Keratinocyte (primary cell): ENCODE measurements at regions not wholly inside any gene's neighbourhood (a gene's known extent, or its start where the extent isn't known, plus 50 kb on each side); places are given as distances from the start of the nearest gene placed in this dataset.

Experiments
- EZH2 ChIP-seq: IDR thresholded peaks from one replicate; pipeline ENCODE4 v1.6.1; 2012; ENCODE audit warnings: inconsistent platforms, mild to moderate bottlenecking, low read length, moderate library complexity
- TF ChIP-seq, protein P1 (sequence below), 3 experiments: IDR thresholded peaks in 1 of 3; conservative IDR thresholded peaks in 1 of 3; optimal IDR thresholded peaks in 1 of 3; 2 replicates in 2 of 3; 3 replicates in 1 of 3; pipeline versions ENCODE3 to v1.5.1; 2011; ENCODE audit warnings: low read length in 3 of 3, mild to moderate bottlenecking in 3 of 3, moderate library complexity in 2 of 3, control low read depth in 1 of 3, inconsistent platforms in 1 of 3; ENCODE audit not compliant: insufficient read depth in 2 of 3; ENCODE audit errors: extremely low read depth in 1 of 3

DNA sequence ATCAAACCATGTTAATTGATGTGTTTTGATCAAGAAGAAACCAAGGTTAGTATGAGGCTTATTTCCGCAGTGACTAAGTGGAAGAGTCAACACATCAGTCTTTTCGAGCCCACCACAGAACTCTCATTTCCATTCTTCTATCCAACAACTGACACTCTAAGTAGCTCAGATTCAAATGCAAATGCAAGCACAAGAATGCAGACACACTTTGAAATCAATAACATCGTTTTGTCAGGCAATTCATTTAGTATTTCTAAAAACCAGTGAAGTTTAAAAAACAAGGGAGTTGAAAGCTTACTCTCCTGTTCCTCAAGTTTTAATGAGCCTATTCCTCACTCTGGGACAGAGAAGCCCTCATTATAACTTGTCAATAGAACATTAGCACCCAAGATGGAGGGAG lies 433.1 kb downstream of the ZIC3 start:
- TF ChIP-seq, protein P1, sequence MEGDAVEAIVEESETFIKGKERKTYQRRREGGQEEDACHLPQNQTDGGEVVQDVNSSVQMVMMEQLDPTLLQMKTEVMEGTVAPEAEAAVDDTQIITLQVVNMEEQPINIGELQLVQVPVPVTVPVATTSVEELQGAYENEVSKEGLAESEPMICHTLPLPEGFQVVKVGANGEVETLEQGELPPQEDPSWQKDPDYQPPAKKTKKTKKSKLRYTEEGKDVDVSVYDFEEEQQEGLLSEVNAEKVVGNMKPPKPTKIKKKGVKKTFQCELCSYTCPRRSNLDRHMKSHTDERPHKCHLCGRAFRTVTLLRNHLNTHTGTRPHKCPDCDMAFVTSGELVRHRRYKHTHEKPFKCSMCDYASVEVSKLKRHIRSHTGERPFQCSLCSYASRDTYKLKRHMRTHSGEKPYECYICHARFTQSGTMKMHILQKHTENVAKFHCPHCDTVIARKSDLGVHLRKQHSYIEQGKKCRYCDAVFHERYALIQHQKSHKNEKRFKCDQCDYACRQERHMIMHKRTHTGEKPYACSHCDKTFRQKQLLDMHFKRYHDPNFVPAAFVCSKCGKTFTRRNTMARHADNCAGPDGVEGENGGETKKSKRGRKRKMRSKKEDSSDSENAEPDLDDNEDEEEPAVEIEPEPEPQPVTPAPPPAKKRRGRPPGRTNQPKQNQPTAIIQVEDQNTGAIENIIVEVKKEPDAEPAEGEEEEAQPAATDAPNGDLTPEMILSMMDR (optimal IDR thresholded peaks at IDR 0.05 in 1 of 3, IDR thresholded peaks at IDR 0.05 in 1 of 3, conservative IDR thresholded peaks at IDR 0.05 in 1 of 3; ENCODE audit: extremely low read depth in 1 of 3, insufficient read depth in 2 of 3, low read length in 3 of 3), result no peak
- TF ChIP-seq EZH2, result no peak
